K562 (cell line): ENCODE measurements at regions not wholly inside any gene's neighbourhood (a gene's known extent, or its start where the extent isn't known, plus 50 kb on each side); places are given as distances from the start of the nearest gene placed in this dataset.

Experiments
- ATAC-seq: fragments of 200-7000 bp; cut with Tn5 transposase; 3 replicates; pipeline ENCODE4 v1.9.1; 2020; ENCODE audit warnings: moderate library complexity
- BruUV-seq: library from RNA; stranded (reverse); fragments of 400-500 nt; replicated peaks from 2 replicates; lab custom pipeline; 2021; lab: Mats Ljungman, UMichigan
- CTCF ChIA-PET: fragments of 300-600 bp; formaldehyde crosslinking; extraction: SDS; loops from one replicate; lab custom pipeline; 2021; ENCODE audit warnings: low intra/inter-chr PET ratio; lab: Yijun Ruan, JAX
- POLR2A ChIA-PET: fragments of 300-600, 350-650 bp; sonication (Branson Sonifier 250); formaldehyde crosslinking; extraction: SDS; loops from one replicate; lab custom pipeline; 2021; ENCODE audit warnings: antibody characterized with exemption, inconsistent platforms; lab: Yijun Ruan, JAX
- DNase-seq, 4 experiments: peaks; one replicate each; pipeline versions ENCODE4 v3.0.0 to v3.0.0-alpha.2; 2011 to 2018; ENCODE audit warnings: low spot score in 3 of 4, mixed read lengths in 3 of 4; ENCODE audit errors: extremely low read depth in 1 of 4
- FAIRE-seq: peaks from 2 replicates; lab custom pipeline; 2011; peaks lifted over from hg19 to GRCh38; lab: Jason Lieb, UNC
- H2AFZ ChIP-seq: 2 replicates; pipeline ENCODE4 v1.6.0; 2011; ENCODE audit warnings: low read depth, low read length, control low read depth, inconsistent platforms
- H3K27ac ChIP-seq: fragments of 200-600 bp; 3 replicates; pipeline ENCODE4 v1.8.0; 2011; ENCODE audit warnings: low read depth, mild to moderate bottlenecking, control low read depth, inconsistent platforms, low read length, moderate library complexity, mixed read lengths; ENCODE audit errors: extremely low read depth
- H3K27me3 ChIP-seq, 2 experiments: fragments of 300-600 bp in 1 of 2; 2 replicates in 1 of 2; 3 replicates in 1 of 2; pipeline versions ENCODE4 v1.6.0 to v1.8.0; 2011; ENCODE audit warnings: inconsistent platforms in 2 of 2, low read length in 2 of 2, mild to moderate bottlenecking in 1 of 2, mixed read lengths in 1 of 2, moderate library complexity in 1 of 2; ENCODE audit not compliant: control insufficient read depth in 2 of 2, insufficient read depth in 2 of 2
- H3K36me3 ChIP-seq: fragments of 300-600 bp; 3 replicates; pipeline ENCODE4 v1.8.0; 2011; ENCODE audit warnings: mild to moderate bottlenecking, low read length, inconsistent platforms; ENCODE audit not compliant: control insufficient read depth, insufficient read depth
- H3K4me1 ChIP-seq, 2 experiments: fragments of 200-600 bp in 1 of 2; replicated peaks in 1 of 2; 2 replicates in 1 of 2; 3 replicates in 1 of 2; pipeline versions ENCODE4 v1.5.1 to v1.8.0; 2011; ENCODE audit warnings: inconsistent platforms in 2 of 2, low read length in 2 of 2, mild to moderate bottlenecking in 1 of 2, mixed read lengths in 1 of 2, moderate library complexity in 1 of 2; ENCODE audit not compliant: control insufficient read depth in 2 of 2, insufficient read depth in 2 of 2
- H3K4me2 ChIP-seq: 2 replicates; pipeline ENCODE4 v1.6.1; 2011; ENCODE audit warnings: low read length, control low read depth, inconsistent platforms, mixed read lengths; ENCODE audit not compliant: insufficient read depth
- H3K4me3 ChIP-seq: fragments of 200-600 bp; sonication (generic), shearing (Covaris generic); 2 replicates; pipeline ENCODE4 v1.5.1; 2016; ENCODE audit warnings: control low read depth, inconsistent platforms
- H3K79me2 ChIP-seq: fragments of 200-600 bp; 3 replicates; pipeline ENCODE4 v1.8.0; 2011; ENCODE audit warnings: low read length, inconsistent platforms; ENCODE audit not compliant: control insufficient read depth, insufficient read depth
- H3K9ac ChIP-seq, 2 experiments: 2 replicates each; pipeline versions ENCODE4 v1.6.0 to v1.6.1; 2011; ENCODE audit warnings: low read depth in 2 of 2, low read length in 2 of 2, control low read depth in 1 of 2, inconsistent platforms in 1 of 2, mild to moderate bottlenecking in 1 of 2, mixed read lengths in 1 of 2; ENCODE audit not compliant: insufficient read depth in 1 of 2
- H3K9me1 ChIP-seq: one replicate; pipeline ENCODE4 v1.6.0; 2011; ENCODE audit warnings: inconsistent platforms, mild to moderate bottlenecking, low read length, moderate library complexity; ENCODE audit not compliant: control insufficient read depth, insufficient read depth
- H3K9me3 ChIP-seq: replicated peaks from 2 replicates; pipeline ENCODE4 v1.5.1; 2011; ENCODE audit warnings: low read depth, low read length, inconsistent platforms; ENCODE audit not compliant: control insufficient read depth, insufficient read depth
- H4K20me1 ChIP-seq: replicated peaks from 2 replicates; pipeline ENCODE4 v1.6.1; 2011; ENCODE audit warnings: low read length, inconsistent platforms, mixed read lengths; ENCODE audit not compliant: control insufficient read depth, insufficient read depth
- ASH1L ChIP-seq: fragments of 450-650 bp; IDR thresholded peaks from 2 replicates; pipeline ENCODE4 v1.6.1; 2018; ENCODE audit warnings: borderline replicate concordance, mild to moderate bottlenecking, low read depth; ENCODE audit not compliant: partially characterized antibody
- GTF2A2 ChIP-seq: IDR thresholded peaks from 2 replicates; pipeline ENCODE4 v1.6.1; 2016; ENCODE audit warnings: mild to moderate bottlenecking, missing genetic modification characterization, missing compliant biosample characterization
- HLTF ChIP-seq: fragments of 450-650 bp; IDR thresholded peaks from 2 replicates; pipeline ENCODE4 v1.6.1; 2016
- TBP ChIP-seq: optimal IDR thresholded peaks from 2 replicates; pipeline ENCODE3; 2011; ENCODE audit warnings: low read depth, low read length, improper control_type of control experiment
- ZC3H11A ChIP-seq: IDR thresholded peaks from 2 replicates; pipeline ENCODE4 v1.6.1; 2012; ENCODE audit warnings: low read depth, low read length, improper control_type of control experiment
- ZC3H8 ChIP-seq: fragments of 450-650 bp; IDR thresholded peaks from 2 replicates; pipeline ENCODE4 v1.6.1; 2017
- ZNF165 ChIP-seq: fragments of 250-450 bp; sonication (Bioruptor Pico); IDR thresholded peaks from 2 replicates; pipeline ENCODE4 v1.4.0; 2020; ENCODE audit warnings: borderline replicate concordance
- ZNF23 ChIP-seq: fragments of 250-450 bp; sonication (Bioruptor Pico); IDR thresholded peaks from 2 replicates; pipeline ENCODE4 v1.4.0; 2020; ENCODE audit warnings: mild to moderate bottlenecking
- ZNF764 ChIP-seq: fragments of 250-450 bp; sonication (Bioruptor Pico); IDR thresholded peaks from 2 replicates; pipeline ENCODE4 v1.4.0; 2020; ENCODE audit warnings: low read depth, mild to moderate bottlenecking, moderate library complexity
- WGBS: fragments of 100-300 bp; shearing (Covaris generic); methylation state at CpG from one replicate; pipeline ENCODE4 v1.1.6; 2016; ENCODE audit warnings: low coverage, mixed read lengths; ENCODE audit not compliant: insufficient coverage; ENCODE audit errors: missing lambda C conversion rate; 5-methylcytosine and 5-hydroxymethylcytosine counted together
- in situ Hi-C: fragments of 300-500 bp; cut with MboI; formaldehyde crosslinking; loops from 4 replicates; pipeline ENCODE4 v1.15.0; 2018; ENCODE audit warnings: inconsistent platforms, mixed read lengths
- intact Hi-C: fragments of 100-400 bp; cut with micrococcal nuclease; formaldehyde crosslinking; loops from 2 replicates; pipeline ENCODE4 v1.14.2; 2022
- TF ChIP-seq, protein P1 (sequence below): conservative IDR thresholded peaks from 2 replicates; pipeline ENCODE4 v1.6.1; 2011; ENCODE audit warnings: low read depth, mild to moderate bottlenecking, low read length; ENCODE audit not compliant: control insufficient read depth
- TF ChIP-seq, protein P2 (sequence below), 2 experiments: fragments of 450-650 bp in 1 of 2; sonication (generic) in 1 of 2; formaldehyde crosslinking; conservative IDR thresholded peaks; 2 replicates each; pipeline versions ENCODE4 v1.4.0 to v1.8.1; 2020 to 2022; ENCODE audit warnings: mild to moderate bottlenecking in 1 of 2, missing genetic modification reagents in 1 of 2

DNA sequence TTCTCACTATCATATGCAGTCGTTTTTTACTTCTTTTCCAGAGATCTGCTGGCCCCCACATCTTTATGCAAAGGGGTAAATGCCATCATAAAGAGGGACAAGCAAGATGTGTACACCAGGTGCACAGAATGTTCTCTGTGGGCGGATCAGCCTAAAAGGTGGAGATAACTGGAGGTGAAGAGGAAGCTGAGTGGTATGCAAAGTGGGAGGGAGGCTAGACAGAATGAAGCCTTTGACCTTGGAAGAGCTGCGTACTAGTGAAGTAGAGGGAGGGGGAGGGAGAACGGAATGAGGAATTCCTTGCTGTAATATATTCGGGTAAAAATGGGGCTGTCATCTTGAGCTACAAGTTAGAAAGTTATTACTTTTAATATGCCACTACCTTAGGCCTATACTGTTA is 287.5 kb upstream of the VRK2 start:
- WGBS = 6% methylated on average over 5 of the region's 5 CpGs

More for the DNA sequence above, 287.5 kb upstream of the VRK2 start:
- TF ChIP-seq ZC3H8 = no peak
- TF ChIP-seq ZNF23 (CRISPR knock-in tag) = no peak
- TF ChIP-seq, protein P1, sequence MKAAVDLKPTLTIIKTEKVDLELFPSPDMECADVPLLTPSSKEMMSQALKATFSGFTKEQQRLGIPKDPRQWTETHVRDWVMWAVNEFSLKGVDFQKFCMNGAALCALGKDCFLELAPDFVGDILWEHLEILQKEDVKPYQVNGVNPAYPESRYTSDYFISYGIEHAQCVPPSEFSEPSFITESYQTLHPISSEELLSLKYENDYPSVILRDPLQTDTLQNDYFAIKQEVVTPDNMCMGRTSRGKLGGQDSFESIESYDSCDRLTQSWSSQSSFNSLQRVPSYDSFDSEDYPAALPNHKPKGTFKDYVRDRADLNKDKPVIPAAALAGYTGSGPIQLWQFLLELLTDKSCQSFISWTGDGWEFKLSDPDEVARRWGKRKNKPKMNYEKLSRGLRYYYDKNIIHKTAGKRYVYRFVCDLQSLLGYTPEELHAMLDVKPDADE = no peak
- no peak for TF ChIP-seq HLTF
- no peak for TF ChIP-seq ZNF165 (CRISPR knock-in tag)
- TF ChIP-seq ZNF764 = no peak
- no peak for TF ChIP-seq TBP
- TF ChIP-seq, protein P2, sequence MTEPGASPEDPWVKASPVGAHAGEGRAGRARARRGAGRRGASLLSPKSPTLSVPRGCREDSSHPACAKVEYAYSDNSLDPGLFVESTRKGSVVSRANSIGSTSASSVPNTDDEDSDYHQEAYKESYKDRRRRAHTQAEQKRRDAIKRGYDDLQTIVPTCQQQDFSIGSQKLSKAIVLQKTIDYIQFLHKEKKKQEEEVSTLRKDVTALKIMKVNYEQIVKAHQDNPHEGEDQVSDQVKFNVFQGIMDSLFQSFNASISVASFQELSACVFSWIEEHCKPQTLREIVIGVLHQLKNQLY (CRISPR knock-in tag; conservative IDR thresholded peaks at IDR 0.05) = no peak
- no peak for TF ChIP-seq ASH1L
- no peak for TF ChIP-seq GTF2A2 (tag)
- no peak for TF ChIP-seq ZC3H11A
- Histone ChIP-seq H4K20me1 (no peaks in the 10 kb centered on the region), H3K9me3 (no peaks in the 10 kb centered on the region), H3K4me2 (0 out of 2 replicates have a peak overlapping the region, but pooled peaks have one; percentile 5), H3K4me3 (no peak overlapping the region), H3K79me2 (no peaks in the 10 kb centered on the region), H3K27ac (no peak overlapping the region), H3K9me1 (no peaks in the 10 kb centered on the region), H3K9ac (no peak overlapping the region), H3K27me3 (no peaks in the 10 kb centered on the region), H2AFZ (no peak overlapping the region), H3K4me1 (peaks cover 0 to 4% of the 10 kb centered on the region in 2 experiments; a peak in 3 of 5 replicates), H3K36me3 (no peaks in the 10 kb centered on the region)
- BruUV-seq = no TSS peak
- ChIA-PET CTCF (interaction anchor here (1.2 to 2.3 kb wide), 2 partner anchors 689 to 795 kb away, joined by 3 to 6 read pairs; no protein-coding TSS in a partner anchor), POLR2A (interaction anchor here (1.0 kb wide), 1 partner anchor 10 kb away, joined by 3 read pairs; no protein-coding TSS in a partner anchor)
- in situ Hi-C loops (no loop called here), intact Hi-C loops (loop anchor here (1.0 to 5.0 kb wide), 2 partner anchors 147 to 798 kb away; no protein-coding TSS in a partner anchor)
- no peak for ATAC-seq
- no peak for FAIRE-seq
- DNase-seq = no peak
